ENCODE measurements at regions not wholly inside any gene's neighbourhood (a gene's known extent, or its start where the extent isn't known, plus 50 kb on each side); places are given as distances from the start of the nearest gene placed in this dataset.

DNA sequence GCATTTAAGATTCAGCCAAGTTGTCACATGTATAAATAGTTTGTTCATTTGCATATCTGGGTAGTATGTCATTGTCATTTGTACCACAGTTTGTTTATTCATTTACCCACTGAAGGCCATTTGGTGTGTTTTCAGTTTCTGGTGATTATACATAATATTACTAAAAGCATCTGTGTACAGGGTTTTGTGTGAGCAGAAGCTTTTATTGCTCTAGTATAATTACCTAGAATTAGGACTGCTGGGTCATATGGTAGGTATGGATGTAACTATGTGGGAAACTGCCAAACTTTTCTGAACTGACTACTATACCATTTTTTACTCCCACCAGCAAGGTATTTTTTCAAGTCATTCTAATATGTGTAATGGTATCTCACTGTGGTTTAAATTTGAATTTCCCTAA, 584.0 kb upstream of the GHITM start:
- no peak for TF ChIP-seq POLR2A (IDR thresholded peaks at IDR 0.05)
- TF ChIP-seq, protein P1, sequence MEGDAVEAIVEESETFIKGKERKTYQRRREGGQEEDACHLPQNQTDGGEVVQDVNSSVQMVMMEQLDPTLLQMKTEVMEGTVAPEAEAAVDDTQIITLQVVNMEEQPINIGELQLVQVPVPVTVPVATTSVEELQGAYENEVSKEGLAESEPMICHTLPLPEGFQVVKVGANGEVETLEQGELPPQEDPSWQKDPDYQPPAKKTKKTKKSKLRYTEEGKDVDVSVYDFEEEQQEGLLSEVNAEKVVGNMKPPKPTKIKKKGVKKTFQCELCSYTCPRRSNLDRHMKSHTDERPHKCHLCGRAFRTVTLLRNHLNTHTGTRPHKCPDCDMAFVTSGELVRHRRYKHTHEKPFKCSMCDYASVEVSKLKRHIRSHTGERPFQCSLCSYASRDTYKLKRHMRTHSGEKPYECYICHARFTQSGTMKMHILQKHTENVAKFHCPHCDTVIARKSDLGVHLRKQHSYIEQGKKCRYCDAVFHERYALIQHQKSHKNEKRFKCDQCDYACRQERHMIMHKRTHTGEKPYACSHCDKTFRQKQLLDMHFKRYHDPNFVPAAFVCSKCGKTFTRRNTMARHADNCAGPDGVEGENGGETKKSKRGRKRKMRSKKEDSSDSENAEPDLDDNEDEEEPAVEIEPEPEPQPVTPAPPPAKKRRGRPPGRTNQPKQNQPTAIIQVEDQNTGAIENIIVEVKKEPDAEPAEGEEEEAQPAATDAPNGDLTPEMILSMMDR (IDR thresholded peaks at IDR 0.05), result no peak
- intact Hi-C loops (cut with DNase I), result no loop called here

DNA sequence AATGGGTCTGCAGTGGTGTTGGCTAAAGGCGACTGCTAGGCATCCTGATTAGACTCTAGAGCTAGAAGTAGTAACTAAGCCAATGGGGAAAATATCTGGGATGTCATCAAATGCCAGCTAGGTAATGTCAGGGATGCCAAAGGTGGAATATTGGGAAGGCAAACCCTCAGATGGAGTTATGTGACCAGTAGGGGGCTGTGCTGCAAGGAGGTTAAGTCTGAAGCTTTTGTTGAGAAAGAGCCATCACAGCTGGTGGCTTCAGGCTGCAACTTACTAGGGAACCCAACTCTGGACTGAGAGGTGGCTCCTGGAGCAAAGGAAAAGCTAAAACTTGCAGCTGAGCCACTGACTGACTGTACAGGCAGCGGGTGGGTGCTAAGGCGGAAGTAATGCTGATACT, 576.9 kb upstream of the GHITM start:
- ATAC-seq, result peak in 1 of 4 donors; percentile 31
- Histone ChIP-seq H3K36me3 (no peaks in the 10 kb centered on the region), H3K9me3 (no peaks in the 10 kb centered on the region), H3K4me1 (no peaks in the 10 kb centered on the region), H3K4me3 (no peak overlapping the region), H3K27ac (no peak overlapping the region), H3K27me3 (no peaks in the 10 kb centered on the region)
- 69% methylated on average over 3 of the region's 3 CpGs for WGBS (ENCODE audit: insufficient coverage, low coverage, low lambda C conversion rate, missing lambda C conversion rate)
- TF ChIP-seq POLR2A (IDR thresholded peaks at IDR 0.05), result no peak
- TF ChIP-seq, protein P1 (IDR thresholded peaks at IDR 0.05), result peak in 1 of 4 donors; percentile 4
- no peak for DNase-seq
- intact Hi-C loops (cut with DNase I), result no loop called here

More for the DNA sequence above, 584.0 kb upstream of the GHITM start:
- no peak overlapping the region for H3K4me3 ChIP-seq
- no peaks in the 10 kb centered on the region for H3K4me1 ChIP-seq
- DNase-seq (no peak), ATAC-seq (no peak)
- no peaks in the 10 kb centered on the region for H3K27me3 ChIP-seq
- H3K9me3 ChIP-seq, result no peaks in the 10 kb centered on the region
- no peak overlapping the region for H3K27ac ChIP-seq
- no peaks in the 10 kb centered on the region for H3K36me3 ChIP-seq

GRCh38 chr10:83564889-83565588, 574.3 kb upstream of the GHITM start:
- H3K9me3 ChIP-seq, result no peaks in the 10 kb centered on the region
- ATAC-seq (no peak), DNase-seq (peak in 1 of 3 donors; percentile 51)
- no peaks in the 10 kb centered on the region for H3K36me3 ChIP-seq
- intact Hi-C loops (cut with DNase I), result no loop called here
- H3K27ac ChIP-seq, result no peak overlapping the region
- no peak overlapping the region for H3K4me3 ChIP-seq
- no peaks in the 10 kb centered on the region for H3K27me3 ChIP-seq
- TF ChIP-seq, protein P1 (IDR thresholded peaks at IDR 0.05), result no peak
- TF ChIP-seq POLR2A (IDR thresholded peaks at IDR 0.05), result no peak
- H3K4me1 ChIP-seq, result no peaks in the 10 kb centered on the region
- 87% methylated on average over 8 of the region's 32 CpGs for WGBS (ENCODE audit: insufficient coverage, low coverage, low lambda C conversion rate, missing lambda C conversion rate)

DNA sequence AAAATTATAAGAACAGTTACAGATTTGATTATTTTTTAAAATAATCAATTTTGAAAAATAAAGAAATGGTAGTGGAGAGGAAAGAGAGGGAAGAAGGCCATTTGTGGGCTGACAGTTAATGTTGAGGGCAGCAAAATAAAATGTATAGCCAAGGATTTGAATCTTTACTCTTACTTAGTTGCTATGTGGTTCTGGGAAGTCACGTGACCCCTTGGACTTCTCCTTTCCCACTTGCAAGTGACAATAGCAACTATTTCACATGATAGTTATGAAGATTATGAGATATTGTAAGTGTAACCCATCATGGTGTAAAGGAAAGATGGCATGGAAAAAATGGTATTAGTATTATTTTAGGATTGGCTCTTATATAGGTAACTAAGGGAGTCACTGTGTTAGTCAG, 567.3 kb upstream of the GHITM start:
- intact Hi-C loops (cut with DNase I), result no loop called here
- Histone ChIP-seq H3K36me3 (no peaks in the 10 kb centered on the region), H3K27me3 (no peaks in the 10 kb centered on the region), H3K4me1 (no peaks in the 10 kb centered on the region), H3K27ac (no peak overlapping the region), H3K9me3 (no peaks in the 10 kb centered on the region), H3K4me3 (no peak overlapping the region)
- 65% methylated on average over 1 of the region's 1 CpG for WGBS (ENCODE audit: insufficient coverage, low coverage, low lambda C conversion rate, missing lambda C conversion rate)
- ATAC-seq, result no peak
- no peak for DNase-seq
- TF ChIP-seq POLR2A (IDR thresholded peaks at IDR 0.05), result no peak
- TF ChIP-seq, protein P1 (IDR thresholded peaks at IDR 0.05), result no peak

- H3K9me3 ChIP-seq, result no peaks in the 10 kb centered on the region
- no peaks in the 10 kb centered on the region for H3K4me1 ChIP-seq
- no peaks in the 10 kb centered on the region for H3K27me3 ChIP-seq
- intact Hi-C loops (cut with DNase I), result no loop called here
- no peak overlapping the region for H3K4me3 ChIP-seq
- DNase-seq (no peak), ATAC-seq (no peak)
- TF ChIP-seq POLR2A (IDR thresholded peaks at IDR 0.05), result no peak
- TF ChIP-seq, protein P1 (IDR thresholded peaks at IDR 0.05), result no peak
- 30% methylated on average over 1 of the region's 1 CpG for WGBS (ENCODE audit: insufficient coverage, low coverage, low lambda C conversion rate, missing lambda C conversion rate)
- no peak overlapping the region for H3K27ac ChIP-seq
- H3K36me3 ChIP-seq, result no peaks in the 10 kb centered on the region
Measured at GRCh38 chr10:83574770-83575169, 564.5 kb upstream of the GHITM start.
